Skeletal muscle cell (primary cell): ENCODE measurements at regions not wholly inside any gene's neighbourhood (a gene's known extent, or its start where the extent isn't known, plus 50 kb on each side); places are given as distances from the start of the nearest gene placed in this dataset.

Experiments
- DNase-seq: peaks from one replicate; pipeline ENCODE4 v3.0.0-alpha.2; 2010; ENCODE audit warnings: low read depth
- H3K4me3 ChIP-seq: 2 replicates; pipeline ENCODE4 v1.5.1; 2011; ENCODE audit warnings: low read depth, mild to moderate bottlenecking, control low read depth, low read length, moderate library complexity

DNA sequence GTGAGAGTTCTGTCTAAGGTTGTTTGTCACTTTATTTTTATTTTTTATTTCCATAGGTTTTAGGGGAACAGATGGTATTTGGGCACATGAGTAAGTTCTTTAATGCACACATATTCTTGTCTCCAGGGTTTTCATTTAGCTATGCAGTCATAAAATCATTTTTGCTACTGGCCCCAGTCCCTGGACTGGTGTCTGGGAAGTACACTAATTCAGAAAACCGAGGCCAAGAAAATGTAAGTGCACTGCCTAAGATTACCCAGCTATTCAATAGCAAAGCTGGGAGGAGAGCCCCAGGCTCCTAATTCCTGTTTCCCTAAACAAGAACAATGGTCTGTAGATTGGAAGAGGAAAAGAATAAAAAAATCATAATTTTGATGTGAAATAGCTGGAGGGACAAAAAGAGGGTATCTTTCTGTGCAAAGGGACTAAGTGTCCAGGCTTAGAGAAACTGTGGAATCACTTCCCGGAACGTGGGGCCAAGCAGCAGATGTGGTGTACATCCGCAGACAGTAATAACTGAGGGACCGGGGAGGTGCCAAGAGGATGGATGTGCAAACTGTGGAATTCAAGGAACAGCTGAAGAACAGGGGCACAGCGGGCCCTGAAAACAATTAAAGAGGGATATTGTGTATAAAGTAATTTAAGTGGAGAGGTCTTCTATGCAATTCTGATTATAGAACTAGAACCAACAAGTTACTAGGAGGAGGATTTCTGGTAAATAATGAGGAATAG is 236.3 kb downstream of the ACKR3 start:
- DNase-seq = no peak
- H3K4me3 ChIP-seq = no peak overlapping the region

GRCh38 chr2:236809716-236810115 is 240.1 kb downstream of the ACKR3 start:
- no peak for DNase-seq
- H3K4me3 ChIP-seq = no peak overlapping the region

GRCh38 chr2:236811062-236811656 is 241.5 kb downstream of the ACKR3 start:
- H3K4me3 ChIP-seq = no peak overlapping the region
- no peak for DNase-seq

GRCh38 chr2:236813766-236814165 is 244.1 kb downstream of the ACKR3 start:
- no peak for DNase-seq
- H3K4me3 ChIP-seq = no peak overlapping the region

DNA sequence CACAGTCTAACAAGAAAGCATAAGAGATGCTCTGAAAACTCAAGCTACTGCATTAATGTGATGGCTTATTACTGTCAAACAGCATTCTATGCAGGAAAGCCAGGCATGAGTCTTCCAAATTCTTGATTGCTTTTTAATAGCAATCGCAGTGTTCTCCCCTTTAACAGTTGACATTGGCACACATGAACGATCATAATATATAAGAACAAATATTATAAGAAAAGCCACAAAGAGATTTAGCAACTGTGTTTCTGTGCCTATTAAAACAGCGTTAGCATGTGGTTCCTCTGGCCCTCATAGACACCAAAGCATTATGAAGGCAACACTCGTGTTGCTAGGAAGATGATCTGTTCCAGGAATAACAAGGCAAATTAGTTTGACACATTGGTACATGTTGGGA is 245.0 kb downstream of the ACKR3 start:
- no peak for DNase-seq
- H3K4me3 ChIP-seq = no peak overlapping the region

- no peak overlapping the region for H3K4me3 ChIP-seq
- no peak for DNase-seq
Observed at GRCh38 chr2:236815746-236816145, 246.1 kb downstream of the ACKR3 start.

DNA sequence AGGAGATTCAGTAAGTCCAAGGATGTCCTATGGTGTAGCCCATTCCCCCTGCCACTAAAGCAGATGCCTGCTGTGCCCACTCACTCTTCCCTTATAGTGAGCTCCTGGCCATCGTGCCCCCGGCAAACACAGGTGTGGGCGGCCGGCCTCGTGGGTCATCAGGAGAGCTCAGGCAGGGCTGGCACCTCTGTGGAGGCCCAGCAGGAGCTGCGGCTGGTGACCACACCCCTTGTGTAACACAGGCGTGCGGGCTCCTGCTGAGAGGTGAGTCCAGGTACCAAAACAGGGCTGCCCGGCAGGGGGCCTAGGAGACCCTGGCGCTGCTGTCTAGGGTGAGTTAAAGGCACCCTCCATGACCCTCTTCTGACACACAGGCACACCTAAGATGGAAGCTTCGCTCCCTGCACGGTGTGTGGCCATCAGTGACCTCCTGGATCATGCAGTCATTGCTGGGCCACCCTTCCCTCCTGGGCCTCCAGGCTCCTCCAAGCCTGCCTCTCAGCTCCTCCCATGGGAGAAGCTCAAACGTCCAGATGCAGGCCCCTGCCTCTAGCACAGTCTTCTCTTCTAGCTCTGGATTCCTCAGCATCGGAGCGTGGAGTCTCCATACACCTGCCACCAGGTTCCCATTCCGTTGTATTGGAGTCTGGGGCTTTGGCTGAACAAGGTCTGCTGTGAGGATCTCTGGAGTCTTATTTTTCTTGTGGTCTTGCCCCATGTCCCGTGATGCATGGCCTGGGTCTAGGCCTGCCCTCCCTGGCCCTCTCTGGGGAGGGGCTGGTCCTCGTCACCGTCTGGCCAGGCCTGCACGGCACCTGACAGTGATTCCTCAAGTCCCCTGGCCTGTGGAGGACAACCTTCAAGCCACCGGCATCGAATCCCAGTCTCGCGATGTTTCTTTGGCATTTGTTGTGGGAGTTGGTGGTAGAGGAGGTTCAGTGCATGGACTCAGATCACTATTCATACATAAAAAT is 246.9 kb downstream of the ACKR3 start:
- DNase-seq = no peak

DNA sequence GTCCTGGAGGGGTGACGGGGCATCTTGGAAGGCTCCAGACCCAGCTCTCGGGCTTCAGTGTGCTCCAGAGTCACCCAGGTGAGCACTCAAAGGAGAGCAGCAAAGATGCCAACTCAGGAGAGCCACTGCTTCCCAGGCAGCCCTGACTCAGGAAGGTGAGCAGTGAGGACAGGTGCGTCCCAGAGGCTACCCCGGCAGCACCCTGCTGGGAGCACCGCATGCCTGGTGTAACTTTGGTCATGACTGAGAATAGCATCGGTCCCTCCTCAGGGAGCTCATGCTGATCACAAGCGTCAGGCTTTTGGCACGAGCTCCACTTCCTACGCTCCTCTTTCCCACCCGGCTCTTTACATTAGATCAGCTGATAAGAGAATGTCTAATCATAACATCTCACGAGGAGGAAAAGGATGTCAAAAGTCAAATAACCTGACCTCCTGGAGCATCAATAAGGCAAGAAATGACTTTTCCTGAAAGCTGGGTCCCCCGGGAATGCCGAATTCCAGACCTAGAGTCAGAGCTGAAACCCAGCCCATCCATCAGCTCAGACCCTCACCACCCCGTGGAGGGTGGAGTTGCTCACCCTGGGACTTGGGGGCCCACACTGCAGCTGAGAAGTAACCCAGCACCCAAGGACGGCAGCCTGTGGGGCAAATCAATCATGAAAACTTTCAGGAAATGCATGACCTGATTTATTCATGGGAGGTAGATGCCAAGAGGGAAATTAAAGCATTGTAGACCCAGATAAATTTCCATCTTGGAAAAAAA is 248.8 kb downstream of the ACKR3 start:
- no peak for DNase-seq
- H3K4me3 ChIP-seq = no peak overlapping the region

More for the DNA sequence above, 246.9 kb downstream of the ACKR3 start:
- H3K4me3 ChIP-seq = no peak overlapping the region

- no peak overlapping the region for H3K4me3 ChIP-seq
- DNase-seq = no peak
Observed at GRCh38 chr2:236819275-236820002, 249.8 kb downstream of the ACKR3 start.

- H3K4me3 ChIP-seq = no peak overlapping the region
- DNase-seq = no peak
Observed at GRCh38 chr2:236820763-236821344, 251.2 kb downstream of the ACKR3 start.

DNA sequence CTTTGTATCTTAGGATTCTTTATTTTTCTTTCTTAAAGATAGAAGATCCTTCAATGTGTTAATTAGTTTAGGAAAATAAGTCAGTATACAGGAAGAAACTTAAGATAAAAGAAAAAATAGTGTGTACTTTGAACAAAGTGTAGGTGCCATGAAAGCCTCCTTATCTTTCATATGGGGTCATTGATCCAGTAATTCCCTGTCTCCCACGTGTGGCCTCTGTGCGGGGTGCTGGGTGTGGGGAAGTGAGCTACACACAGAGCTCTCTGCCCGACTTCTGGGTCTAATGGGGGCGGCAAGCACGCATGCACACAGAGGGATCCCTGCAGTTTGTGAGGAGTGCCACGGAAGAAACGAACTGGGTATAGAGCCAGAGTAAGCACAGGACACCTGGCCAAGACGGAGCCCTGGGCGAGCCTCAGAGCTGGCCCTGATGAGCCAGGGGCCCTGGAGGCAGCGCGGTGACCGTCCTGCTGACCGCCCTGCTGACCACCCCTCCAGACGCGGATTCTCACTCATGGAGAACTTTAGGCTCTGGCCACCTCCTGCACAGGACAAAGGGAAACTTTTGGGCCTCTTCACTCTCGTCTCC is 253.5 kb downstream of the ACKR3 start:
- H3K4me3 ChIP-seq = no peak overlapping the region
- DNase-seq = no peak

GRCh38 chr2:236823963-236824362 is 254.3 kb downstream of the ACKR3 start:
- no peak overlapping the region for H3K4me3 ChIP-seq
- no peak for DNase-seq

DNA sequence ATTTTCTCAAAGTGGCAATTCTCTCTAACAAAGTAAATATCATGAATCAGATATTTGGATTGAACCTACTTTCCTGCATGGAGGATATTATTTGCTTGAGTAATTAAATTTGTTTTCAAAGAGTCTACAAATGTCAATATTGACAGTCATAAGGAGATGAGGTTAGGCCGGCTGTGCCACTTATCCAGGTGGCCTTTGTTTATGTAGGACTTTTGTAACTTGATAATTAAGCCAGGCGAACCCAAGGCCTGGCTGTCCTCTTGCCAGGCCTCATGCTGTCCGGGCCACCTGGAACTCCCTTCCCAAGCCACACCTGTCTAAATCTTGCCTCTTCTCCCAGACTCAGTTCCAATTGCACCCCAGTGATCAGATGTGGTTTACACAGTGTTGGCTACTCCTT is 255.2 kb downstream of the ACKR3 start:
- no peak for DNase-seq
- no peak overlapping the region for H3K4me3 ChIP-seq

DNA sequence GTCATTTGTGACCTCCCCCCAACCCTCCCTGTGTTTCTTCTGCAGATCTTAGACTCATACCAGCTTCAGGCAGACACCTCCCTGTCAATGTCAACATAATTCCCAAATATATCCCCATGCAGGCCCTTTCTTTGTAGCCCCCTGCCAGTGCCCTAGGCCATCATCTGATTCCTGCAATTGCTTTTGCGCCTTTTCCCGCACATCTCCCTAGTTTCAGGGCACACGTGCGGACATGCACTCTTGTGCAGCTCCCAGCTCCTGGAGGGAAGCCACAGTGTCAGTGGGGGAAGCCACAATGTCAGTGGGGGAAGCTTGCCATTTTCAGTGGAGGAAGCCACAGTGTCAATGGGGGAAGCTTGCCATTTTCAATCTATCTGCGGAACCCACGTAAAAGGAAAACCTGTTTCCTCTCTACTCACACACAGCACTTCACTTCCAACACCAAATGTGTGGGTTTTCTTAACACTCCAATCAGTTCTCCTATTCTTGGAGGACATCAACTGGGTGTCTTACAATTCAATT is 256.4 kb downstream of the ACKR3 start:
- no peak for DNase-seq
- H3K4me3 ChIP-seq = no peak overlapping the region

DNA sequence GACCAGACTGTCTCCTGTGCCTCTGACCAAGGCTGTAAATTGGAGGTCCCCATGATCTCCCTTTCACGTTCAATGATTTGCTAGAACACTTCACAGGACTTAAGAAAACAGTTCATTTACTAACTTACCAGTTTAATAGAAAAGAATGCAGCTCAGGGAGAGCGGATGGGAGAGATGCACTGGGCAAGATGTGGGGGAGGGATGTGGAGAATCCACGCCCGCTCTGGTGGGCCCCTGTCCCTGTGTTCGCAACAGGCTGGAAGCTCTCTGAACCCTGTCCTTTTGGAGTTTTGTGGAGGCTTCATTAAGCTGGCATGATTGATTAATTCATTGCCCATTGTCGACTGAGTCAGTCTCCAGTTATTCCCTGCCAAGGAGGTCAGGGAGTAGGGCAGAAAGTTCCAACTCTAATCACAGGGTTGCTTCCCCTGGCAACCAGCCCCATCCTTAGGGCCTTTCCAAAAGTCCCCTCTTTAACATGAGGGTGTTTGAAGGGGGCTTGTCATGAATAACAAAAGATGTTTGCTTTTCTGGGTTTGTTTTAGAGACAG is 257.1 kb downstream of the ACKR3 start:
- no peak overlapping the region for H3K4me3 ChIP-seq
- DNase-seq = no peak

DNA sequence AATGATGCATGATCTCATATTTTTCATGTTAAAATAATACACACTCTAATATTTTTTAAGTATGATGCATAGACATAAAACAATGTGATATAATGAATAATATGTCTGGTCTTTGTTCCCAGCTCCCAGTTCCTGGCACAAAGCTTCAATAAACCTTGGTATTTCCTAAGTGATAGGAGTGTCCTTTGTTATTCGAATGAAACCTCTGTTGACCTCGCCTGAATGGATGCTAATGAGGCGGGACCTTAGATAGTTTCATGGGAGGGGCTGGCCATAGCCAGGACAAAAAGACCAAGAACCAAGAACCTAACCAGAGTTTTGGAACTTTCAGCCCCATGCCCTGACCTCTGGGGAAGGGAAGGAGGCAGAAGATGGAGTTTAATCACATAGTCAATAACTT is 257.7 kb upstream of the COPS8 start:
- H3K4me3 ChIP-seq = no peak overlapping the region

GRCh38 chr2:236828820-236829219 is 256.9 kb upstream of the COPS8 start:
- DNase-seq = no peak
- H3K4me3 ChIP-seq = no peak overlapping the region

More for the DNA sequence above, 257.7 kb upstream of the COPS8 start:
- DNase-seq = no peak

DNA sequence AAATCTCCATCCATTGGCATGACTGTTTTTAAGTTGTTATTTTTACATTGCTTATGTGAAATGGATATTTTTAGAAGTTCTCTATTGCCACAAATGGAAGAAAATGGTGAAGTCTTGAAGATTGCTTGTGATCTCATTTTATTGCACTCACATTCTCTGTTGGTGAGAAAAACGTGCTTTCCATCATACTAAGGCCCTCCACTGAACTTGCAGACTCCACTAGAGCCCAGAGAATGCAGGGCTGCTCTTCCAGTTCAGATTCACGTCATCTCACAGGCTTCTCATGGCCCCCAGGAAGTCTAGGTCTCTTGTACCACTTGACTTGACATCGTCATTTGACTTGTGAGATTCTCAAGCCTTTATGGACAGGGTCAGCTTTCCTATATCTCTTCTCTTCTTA is 254.8 kb upstream of the COPS8 start:
- no peak overlapping the region for H3K4me3 ChIP-seq
- DNase-seq = no peak
